ENCODE measurements at regions not wholly inside any gene's neighbourhood (a gene's known extent, or its start where the extent isn't known, plus 50 kb on each side); places are given as distances from the start of the nearest gene placed in this dataset.

- no peak for DNase-seq (ENCODE audit: low read depth)
Measured at GRCh38 chr4:177696438-177696966, 254.3 kb upstream of the AGA start.

GRCh38 chr4:177699365-177700213 lies 257.4 kb upstream of the AGA start:
- no peak for DNase-seq (ENCODE audit: low read depth)

GRCh38 chr4:177706916-177707315 lies 264.7 kb upstream of the AGA start:
- no peak for DNase-seq (ENCODE audit: low read depth)

DNA sequence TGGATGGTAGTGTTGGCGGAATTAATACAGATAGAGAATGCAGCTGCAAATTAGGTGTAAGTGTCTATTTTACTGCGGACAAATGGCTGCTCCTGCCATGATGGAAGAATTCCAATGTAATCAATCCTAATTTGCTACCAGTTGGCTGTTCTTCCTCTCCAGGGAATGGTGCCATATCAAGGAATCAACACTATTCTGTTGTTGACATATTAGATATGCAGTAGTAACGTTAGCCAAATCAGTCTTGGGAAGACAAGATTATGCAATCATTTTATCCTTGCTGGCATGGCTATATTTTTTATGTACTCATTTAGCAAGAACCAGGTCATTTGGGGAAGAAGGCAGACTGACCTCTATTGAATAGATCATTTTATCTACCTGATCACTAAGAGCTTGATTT lies 271.2 kb upstream of the AGA start:
- DNase-seq (ENCODE audit: low read depth) = no peak

- no peak for DNase-seq (ENCODE audit: low read depth)
Measured at GRCh38 chr4:177717407-177717806, 275.2 kb upstream of the AGA start.

DNA sequence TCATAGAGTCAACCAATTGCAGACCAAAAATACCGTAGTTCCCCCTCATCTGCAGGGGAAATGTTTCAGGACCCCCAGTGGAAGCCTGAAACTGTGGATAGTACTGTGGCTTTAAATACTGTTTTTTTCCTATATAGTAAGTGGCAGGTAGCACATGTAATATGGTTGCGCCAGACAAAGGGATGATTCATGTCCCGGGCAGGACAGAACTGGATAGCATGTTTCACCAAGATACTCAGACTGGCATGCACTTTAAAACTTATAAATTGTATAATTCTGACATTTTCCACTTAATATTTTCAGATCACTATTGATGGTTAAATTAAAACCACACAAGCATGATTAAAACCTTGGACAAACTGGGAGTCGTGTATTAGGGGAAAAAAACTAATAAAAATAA lies 276.3 kb upstream of the AGA start:
- DNase-seq (ENCODE audit: low read depth) = no peak

GRCh38 chr4:177726111-177726510 lies 283.9 kb upstream of the AGA start:
- DNase-seq (ENCODE audit: low read depth) = no peak

GRCh38 chr4:177728361-177729152 lies 286.3 kb upstream of the AGA start:
- DNase-seq (ENCODE audit: low read depth) = no peak

- DNase-seq (ENCODE audit: low read depth) = no peak
Measured at GRCh38 chr4:177729681-177730080, 287.4 kb upstream of the AGA start.

GRCh38 chr4:177737387-177737940 lies 295.2 kb upstream of the AGA start:
- no peak for DNase-seq (ENCODE audit: low read depth)

DNA sequence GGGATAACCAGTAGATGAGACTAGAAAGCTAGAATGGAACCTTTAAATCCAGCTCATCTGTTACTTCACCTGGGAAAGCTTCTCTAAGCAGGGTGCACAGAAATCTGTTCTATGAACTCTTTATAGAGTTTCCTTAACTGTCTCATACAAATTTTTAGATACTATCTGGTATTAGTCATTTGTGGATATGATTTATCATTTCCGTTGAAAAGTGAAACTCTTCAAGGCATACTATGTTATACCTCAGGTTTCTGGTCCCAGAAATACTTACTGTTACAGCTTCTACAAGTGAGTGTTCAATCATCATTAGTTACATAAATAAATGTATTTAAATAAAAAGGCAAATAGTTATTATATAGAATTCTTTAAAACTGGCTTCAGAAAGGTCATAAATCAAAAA lies 298.3 kb upstream of the AGA start:
- DNase-seq (ENCODE audit: low read depth) = no peak

GRCh38 chr4:177759729-177760128 lies 317.5 kb upstream of the AGA start:
- DNase-seq (ENCODE audit: low read depth) = no peak

DNA sequence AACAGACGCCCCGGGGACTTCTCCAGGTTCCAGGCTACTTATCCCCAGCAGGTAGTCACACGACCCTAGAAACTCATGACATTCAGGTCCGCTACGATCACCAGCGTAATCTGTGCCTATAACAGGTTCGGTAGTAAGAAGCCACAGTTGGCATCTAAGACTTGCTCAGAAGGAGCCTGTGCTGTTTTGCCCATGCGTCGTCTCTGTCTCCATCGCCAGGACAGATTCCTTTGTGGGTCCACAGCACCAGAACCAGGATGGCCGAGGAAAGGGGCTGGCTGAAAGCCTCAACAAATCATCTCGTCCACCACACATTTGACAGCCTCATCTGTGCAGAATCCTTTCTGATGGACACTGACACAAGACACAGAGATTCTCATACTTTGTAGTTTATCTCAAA lies 319.5 kb upstream of the AGA start:
- no peak for DNase-seq (ENCODE audit: low read depth)

DNA sequence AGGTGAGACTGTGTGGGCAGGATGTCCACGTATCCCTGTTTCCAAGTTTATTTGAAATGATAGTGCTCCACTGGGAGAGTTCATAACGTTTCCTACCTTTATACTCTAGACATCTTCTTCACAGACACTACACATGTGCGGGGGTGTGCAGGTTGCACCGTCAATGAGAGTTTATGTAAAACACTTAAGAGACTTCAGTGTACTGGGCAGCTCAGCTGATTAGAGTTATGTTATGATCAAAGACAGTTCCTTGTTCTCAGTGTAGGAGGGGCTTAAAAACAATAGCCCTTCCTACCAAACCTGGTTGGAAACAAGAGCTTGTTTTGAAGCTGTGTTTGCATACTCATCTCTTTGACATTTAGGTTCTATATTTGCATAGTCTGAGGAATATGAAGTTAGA lies 326.9 kb upstream of the AGA start:
- DNase-seq (ENCODE audit: low read depth) = no peak

- no peak for DNase-seq (ENCODE audit: low read depth)
Measured at GRCh38 chr4:177770776-177771175, 328.5 kb upstream of the AGA start.

GRCh38 chr4:177771645-177772044 lies 329.4 kb upstream of the AGA start:
- no peak for DNase-seq (ENCODE audit: low read depth)

- no peak for DNase-seq (ENCODE audit: low read depth)
Measured at GRCh38 chr4:177778623-177779022, 336.4 kb upstream of the AGA start.

DNA sequence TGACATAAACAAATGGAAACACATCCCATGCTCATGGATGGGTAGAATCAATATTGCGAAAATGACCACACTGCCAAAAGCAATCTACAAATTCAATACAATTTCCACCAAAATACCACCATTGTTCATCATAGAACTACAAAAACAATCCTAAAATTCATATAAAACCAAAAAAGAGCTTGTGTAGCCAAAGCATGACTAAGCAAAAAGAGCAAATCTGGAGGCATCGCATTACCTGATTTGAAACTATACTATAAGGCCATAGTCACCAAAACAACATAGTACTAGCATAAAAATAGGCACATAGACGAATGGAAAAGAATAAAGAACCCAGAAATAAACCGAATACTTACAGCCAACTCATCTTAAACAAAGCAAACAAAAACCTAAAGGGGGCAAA lies 342.8 kb upstream of the AGA start:
- no peak for DNase-seq (ENCODE audit: low read depth)

- DNase-seq (ENCODE audit: low read depth) = no peak
Measured at GRCh38 chr4:177789610-177790009, 347.4 kb upstream of the AGA start.

DNA sequence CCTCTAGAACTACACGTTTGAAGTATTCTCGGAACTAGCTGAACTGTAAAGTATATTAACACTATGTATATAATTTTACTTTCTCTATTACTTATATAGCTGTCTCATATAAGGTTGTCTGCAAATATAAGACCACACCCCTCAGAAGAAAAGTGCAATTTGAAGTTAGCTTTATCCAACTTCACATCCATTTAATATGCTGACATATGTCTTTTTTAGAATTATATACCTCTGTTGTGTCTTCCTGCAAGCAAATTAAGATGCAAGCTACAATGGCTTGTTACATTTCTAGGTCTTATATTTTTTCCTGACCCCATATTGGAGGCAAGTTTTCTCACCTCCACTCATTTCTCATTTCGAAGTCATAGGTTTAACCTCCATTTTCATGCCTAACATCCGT lies 349.0 kb upstream of the AGA start:
- no peak for DNase-seq (ENCODE audit: low read depth)

DNA sequence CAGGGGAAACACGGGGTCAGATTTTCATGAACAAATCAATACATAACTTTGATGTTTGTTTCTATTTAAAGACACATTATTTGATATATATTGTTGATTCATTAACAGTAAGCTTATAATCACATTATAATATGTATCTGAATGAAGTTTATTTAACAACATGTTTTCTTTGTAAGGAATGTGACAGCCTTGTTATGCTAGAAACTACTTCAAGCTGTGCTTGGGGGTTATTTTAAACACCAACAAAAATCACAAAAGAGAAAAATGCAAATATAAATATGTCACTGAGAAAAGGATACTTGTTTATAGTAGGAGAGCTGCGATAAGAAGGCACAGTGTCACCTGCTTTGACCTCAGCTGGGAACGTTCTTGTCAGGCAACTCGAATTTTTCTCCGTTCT lies 354.6 kb upstream of the AGA start:
- no peak for DNase-seq (ENCODE audit: low read depth)

GRCh38 chr4:177798161-177798560 lies 355.9 kb upstream of the AGA start:
- DNase-seq (ENCODE audit: low read depth) = no peak

GRCh38 chr4:177802162-177802561 lies 359.9 kb upstream of the AGA start:
- DNase-seq (ENCODE audit: low read depth) = no peak

Measured in activated T-helper 1 cell treated with Interleukin-2 at 50 U/mL for 16 hours (primary cell).